WTC11 (cell line): ENCODE measurements at regions not wholly inside any gene's neighbourhood (a gene's known extent, or its start where the extent isn't known, plus 50 kb on each side); places are given as distances from the start of the nearest gene placed in this dataset.

Experiments
- CTCF ChIP-seq: fragments of 200-600 bp; IDR thresholded peaks from 2 replicates; pipeline ENCODE4 v1.8.0; 2022; ENCODE audit warnings: antibody characterized with exemption
- ELF4 ChIP-seq: sonication (generic); formaldehyde crosslinking; IDR thresholded peaks from 2 replicates; pipeline ENCODE4 v1.8.1; 2022; ENCODE audit warnings: low read depth, mild to moderate bottlenecking, moderate library complexity, missing genetic modification reagents
- NFE2L1 ChIP-seq: sonication (generic); formaldehyde crosslinking; IDR thresholded peaks from 2 replicates; pipeline ENCODE4 v1.8.1; 2023; ENCODE audit warnings: missing genetic modification reagents
- ZNF423 ChIP-seq: fragments of 250-450 bp; sonication (Bioruptor Pico); IDR thresholded peaks from 2 replicates; pipeline ENCODE4 v2.1.2; 2022; ENCODE audit warnings: mild to moderate bottlenecking, moderate library complexity

- TF ChIP-seq ELF4: no peak
- TF ChIP-seq CTCF: no peak
- no peak for TF ChIP-seq NFE2L1 (CRISPR knock-in tag)
- TF ChIP-seq ZNF423 (CRISPR knock-in tag): no peak
These were observed 595.5 kb downstream of the LMO7 start for GRCh38 chr13:76231522-76232167.
